ENCODE measurements at regions not wholly inside any gene's neighbourhood (a gene's known extent, or its start where the extent isn't known, plus 50 kb on each side); places are given as distances from the start of the nearest gene placed in this dataset.

GRCh38 chr3:53989946-53990345 is 98.3 kb upstream of the SELENOK start:
- Histone ChIP-seq H3K9me2 (replicated peaks; ENCODE audit: insufficient read depth, low read length) (no peaks in the 10 kb centered on the region), H2AFZ (ENCODE audit: low read length) (no peak overlapping the region), H3K4me2 (ENCODE audit: low read depth, low read length) (no peak overlapping the region), H3K27me3 (replicated peaks; ENCODE audit: insufficient read depth, low read length) (no peaks in the 10 kb centered on the region), H3K79me2 (ENCODE audit: low read length) (no peaks in the 10 kb centered on the region), H3F3A (ENCODE audit: insufficient read depth, low read length) (no peaks in the 10 kb centered on the region), H3K9me3 (replicated peaks; ENCODE audit: insufficient read depth, low read length) (no peaks in the 10 kb centered on the region), H3K36me3 (replicated peaks; ENCODE audit: insufficient read depth, low read length) (no peaks in the 10 kb centered on the region), H3K9ac (ENCODE audit: low read length) (no peak overlapping the region), H4K20me1 (ENCODE audit: insufficient read depth, low read length) (no peaks in the 10 kb centered on the region), H3K27ac (ENCODE audit: low read length) (no peak overlapping the region), H3K4me1 (ENCODE audit: low read length) (no peaks in the 10 kb centered on the region), H3K4me3 (ENCODE audit: low read length) (no peak overlapping the region)
- no peak for DNase-seq
- TF ChIP-seq EZH2phosphoT487 (IDR thresholded peaks at IDR 0.05; ENCODE audit: low read length), result no peak
- no peak for TF ChIP-seq CTCF (IDR thresholded peaks at IDR 0.05; ENCODE audit: low read length)
- no peak for TF ChIP-seq EZH2 (optimal IDR thresholded peaks at IDR 0.05; ENCODE audit: low read depth, low read length)

GRCh38 chr3:53989451-53989850 is 97.8 kb upstream of the SELENOK start:
- Histone ChIP-seq H3K36me3 (replicated peaks; ENCODE audit: insufficient read depth, low read length) (no peaks in the 10 kb centered on the region), H3K9ac (ENCODE audit: low read length) (no peak overlapping the region), H3K9me3 (replicated peaks; ENCODE audit: insufficient read depth, low read length) (no peaks in the 10 kb centered on the region), H3K4me2 (ENCODE audit: low read depth, low read length) (no peak overlapping the region), H3K27me3 (replicated peaks; ENCODE audit: insufficient read depth, low read length) (no peaks in the 10 kb centered on the region), H3F3A (ENCODE audit: insufficient read depth, low read length) (no peaks in the 10 kb centered on the region), H3K27ac (ENCODE audit: low read length) (no peak overlapping the region), H4K20me1 (ENCODE audit: insufficient read depth, low read length) (no peaks in the 10 kb centered on the region), H3K79me2 (ENCODE audit: low read length) (no peaks in the 10 kb centered on the region), H3K4me1 (ENCODE audit: low read length) (no peaks in the 10 kb centered on the region), H2AFZ (ENCODE audit: low read length) (no peak overlapping the region), H3K4me3 (ENCODE audit: low read length) (no peak overlapping the region), H3K9me2 (replicated peaks; ENCODE audit: insufficient read depth, low read length) (no peaks in the 10 kb centered on the region)
- TF ChIP-seq EZH2phosphoT487 (IDR thresholded peaks at IDR 0.05; ENCODE audit: low read length) (no peak), EZH2 (optimal IDR thresholded peaks at IDR 0.05; ENCODE audit: low read depth, low read length) (no peak), CTCF (IDR thresholded peaks at IDR 0.05; ENCODE audit: low read length) (no peak)
- DNase-seq, result no peak

- Histone ChIP-seq H3K9ac (ENCODE audit: low read length) (no peak overlapping the region), H2AFZ (ENCODE audit: low read length) (no peak overlapping the region), H3K36me3 (replicated peaks; ENCODE audit: insufficient read depth, low read length) (no peaks in the 10 kb centered on the region), H3K9me3 (replicated peaks; ENCODE audit: insufficient read depth, low read length) (no peaks in the 10 kb centered on the region), H3K9me2 (replicated peaks; ENCODE audit: insufficient read depth, low read length) (no peaks in the 10 kb centered on the region), H3K4me2 (ENCODE audit: low read depth, low read length) (no peak overlapping the region), H3K4me3 (ENCODE audit: low read length) (no peak overlapping the region), H3K27me3 (replicated peaks; ENCODE audit: insufficient read depth, low read length) (no peaks in the 10 kb centered on the region), H4K20me1 (ENCODE audit: insufficient read depth, low read length) (no peaks in the 10 kb centered on the region), H3K27ac (ENCODE audit: low read length) (no peak overlapping the region), H3K79me2 (ENCODE audit: low read length) (no peaks in the 10 kb centered on the region), H3F3A (ENCODE audit: insufficient read depth, low read length) (no peaks in the 10 kb centered on the region), H3K4me1 (ENCODE audit: low read length) (no peaks in the 10 kb centered on the region)
- DNase-seq, result no peak
- TF ChIP-seq EZH2phosphoT487 (IDR thresholded peaks at IDR 0.05; ENCODE audit: low read length) (no peak), EZH2 (optimal IDR thresholded peaks at IDR 0.05; ENCODE audit: low read depth, low read length) (no peak), CTCF (IDR thresholded peaks at IDR 0.05; ENCODE audit: low read length) (no peak)
These were observed 86.7 kb upstream of the SELENOK start for GRCh38 chr3:53978386-53978785.

Measured in MM.1S (cell line).